ENCODE measurements at regions not wholly inside any gene's neighbourhood (a gene's known extent, or its start where the extent isn't known, plus 50 kb on each side); places are given as distances from the start of the nearest gene placed in this dataset.
"Not testable (repeated sequence)": the region's sequence is repeated elsewhere in the genome, so short reads cannot be mapped to it uniquely, and the experiment has no call there.

DNA sequence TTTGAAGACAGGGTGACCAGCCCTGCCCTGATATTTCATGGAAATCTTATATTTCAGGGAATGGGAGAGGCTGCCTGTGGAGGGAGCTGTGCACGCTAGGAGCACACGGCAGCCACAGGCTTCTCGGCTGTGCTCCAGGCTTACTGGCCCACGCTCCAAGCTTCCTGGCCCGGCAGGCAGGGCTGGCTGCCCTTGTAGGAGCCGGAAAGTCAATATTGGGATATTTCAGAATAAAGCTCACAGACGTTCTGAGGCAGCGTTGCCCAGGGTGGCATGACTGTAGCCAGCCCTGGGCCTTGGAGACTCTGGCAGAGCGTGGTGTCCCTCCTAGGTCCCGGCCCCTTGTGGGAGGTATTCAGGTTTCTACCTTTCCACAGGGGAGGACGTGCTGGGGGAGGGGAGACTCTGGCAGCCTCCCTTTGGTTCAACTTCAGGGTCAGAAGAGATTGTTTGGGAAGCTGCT is 95.6 kb downstream of the NPIPB11 start:
- DNase-seq (ENCODE audit: low spot score): no peak

DNA sequence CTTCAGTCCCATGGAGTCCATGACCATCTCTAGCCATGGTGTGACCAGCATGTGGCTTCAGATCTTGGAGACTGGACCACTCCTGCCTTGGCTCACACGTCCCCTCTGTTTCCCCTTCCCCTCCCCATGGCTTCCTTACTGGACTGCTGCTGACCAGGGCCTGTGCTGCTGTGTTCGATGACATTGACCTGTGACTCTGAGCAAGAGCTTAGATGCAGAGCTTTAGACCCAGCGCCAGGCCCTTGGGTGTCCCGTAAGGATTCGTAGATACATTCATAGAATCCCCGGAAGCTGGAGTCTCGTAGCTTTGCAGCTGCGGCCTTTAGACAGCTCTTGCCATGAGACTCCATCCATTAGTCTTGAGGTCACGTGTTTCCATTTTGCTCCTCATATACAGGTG is 96.3 kb downstream of the NPIPB11 start:
- not testable (repeated sequence) for DNase-seq (ENCODE audit: low spot score)

DNA sequence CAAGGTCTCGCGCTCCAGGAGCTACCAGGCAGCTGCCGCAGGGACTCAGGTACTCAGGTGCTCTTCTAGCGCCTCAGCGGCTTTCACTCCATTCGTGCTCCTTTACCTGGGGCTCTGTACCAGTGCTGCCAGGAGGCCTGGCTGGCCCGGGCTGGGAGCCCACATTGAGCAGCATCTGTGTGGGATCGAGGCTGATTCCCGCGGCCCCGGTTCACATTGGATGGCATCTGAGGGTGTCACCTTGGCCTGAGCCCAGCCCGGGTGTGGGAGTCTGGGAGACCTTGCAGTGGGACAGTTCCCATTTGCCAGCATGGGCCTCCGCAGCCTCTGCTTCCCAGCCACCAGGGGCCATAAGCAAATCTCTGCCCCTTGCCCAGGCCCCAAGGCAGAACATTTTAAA is 96.9 kb downstream of the NPIPB11 start:
- not testable (repeated sequence) for DNase-seq (ENCODE audit: low spot score)

DNA sequence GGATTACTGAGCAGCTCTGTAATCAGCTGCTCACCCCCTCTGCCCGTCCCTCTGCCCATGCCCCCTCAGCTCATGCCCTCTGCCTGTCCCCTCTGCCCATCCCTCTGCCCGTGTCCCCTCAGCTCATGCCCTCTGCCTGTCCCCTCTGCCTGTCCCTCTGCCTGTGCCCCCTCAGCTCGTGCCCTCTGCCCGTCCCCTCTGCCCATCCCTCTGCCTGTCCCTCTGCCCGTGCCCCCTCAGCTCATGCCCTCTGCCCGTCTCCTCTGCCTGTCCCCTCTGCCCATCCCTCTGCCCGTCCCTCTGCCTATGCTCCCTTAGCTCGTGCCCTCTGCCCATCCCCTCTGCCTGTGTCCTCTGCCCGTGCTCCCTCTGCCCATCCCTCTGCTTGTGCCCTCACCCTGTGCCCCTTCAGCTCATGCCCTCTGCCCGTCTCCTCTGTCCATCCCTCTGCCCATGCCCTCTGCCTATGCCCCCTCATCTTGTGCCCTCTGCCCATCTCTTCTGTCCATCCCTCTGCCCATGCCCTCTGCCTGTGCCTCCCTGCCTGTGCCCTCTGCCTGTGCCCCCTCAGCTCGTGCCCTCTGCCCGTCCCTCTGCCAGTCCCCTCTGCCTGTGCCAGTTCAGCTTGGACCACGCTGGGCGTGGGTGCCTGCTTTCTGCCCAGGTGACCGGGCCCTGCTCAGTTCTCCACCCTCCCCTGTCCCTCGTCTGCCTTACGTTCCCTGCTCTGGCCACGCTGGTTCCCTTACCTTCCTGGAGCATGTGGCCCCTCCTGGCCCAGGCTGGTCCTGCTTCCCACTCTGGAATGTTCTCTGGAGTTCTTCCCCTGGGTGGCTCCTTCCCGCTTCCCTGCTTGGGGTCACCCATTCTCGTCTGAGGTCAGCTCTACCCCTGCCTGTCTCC is 97.6 kb downstream of the NPIPB11 start:
- DNase-seq (ENCODE audit: low spot score): no peak

DNA sequence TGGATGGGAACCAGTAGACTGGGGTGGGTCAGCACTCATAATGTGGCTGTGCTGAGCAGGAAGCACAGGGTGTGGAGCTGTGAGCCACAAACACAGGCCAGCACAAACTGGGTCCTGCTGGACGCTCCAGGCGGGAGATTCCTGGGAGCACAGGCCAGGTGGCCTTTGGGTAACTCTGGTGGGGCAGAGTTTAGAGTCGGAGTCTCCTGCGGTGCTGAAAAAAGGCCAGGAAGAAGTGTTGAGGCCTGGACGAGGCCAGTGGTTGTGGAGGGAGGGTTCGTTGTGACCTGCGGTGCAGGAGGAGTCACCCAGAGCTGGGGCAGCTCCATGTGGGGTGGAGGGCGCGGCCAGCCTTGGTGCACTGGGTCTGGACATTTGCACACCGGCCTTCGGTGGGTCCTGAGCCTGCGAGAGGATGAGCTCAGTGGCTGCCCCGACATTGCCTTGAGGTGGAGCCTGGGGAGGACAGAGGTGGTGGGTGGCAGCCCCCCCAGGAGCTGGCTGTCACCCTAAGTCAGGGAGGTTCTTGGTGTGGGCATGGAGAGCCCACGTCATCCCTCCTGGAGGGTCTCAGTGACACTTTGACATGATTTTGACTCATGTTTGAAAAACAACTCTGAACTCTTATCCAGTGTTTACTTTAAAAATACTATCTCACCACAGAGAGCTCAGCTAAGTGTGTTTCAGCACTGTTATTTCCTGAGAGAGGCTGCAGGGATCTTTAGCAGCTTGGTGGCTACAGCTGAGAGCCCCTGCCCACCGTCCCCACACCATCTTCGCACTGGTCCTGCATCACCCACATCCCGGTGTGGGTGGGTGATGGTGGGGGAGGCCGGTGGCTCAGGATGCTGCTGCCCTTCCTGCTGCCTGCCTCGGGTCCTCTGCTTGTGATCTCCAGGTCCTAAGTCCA is 98.7 kb downstream of the NPIPB11 start:
- no peak for DNase-seq (ENCODE audit: low spot score)

DNA sequence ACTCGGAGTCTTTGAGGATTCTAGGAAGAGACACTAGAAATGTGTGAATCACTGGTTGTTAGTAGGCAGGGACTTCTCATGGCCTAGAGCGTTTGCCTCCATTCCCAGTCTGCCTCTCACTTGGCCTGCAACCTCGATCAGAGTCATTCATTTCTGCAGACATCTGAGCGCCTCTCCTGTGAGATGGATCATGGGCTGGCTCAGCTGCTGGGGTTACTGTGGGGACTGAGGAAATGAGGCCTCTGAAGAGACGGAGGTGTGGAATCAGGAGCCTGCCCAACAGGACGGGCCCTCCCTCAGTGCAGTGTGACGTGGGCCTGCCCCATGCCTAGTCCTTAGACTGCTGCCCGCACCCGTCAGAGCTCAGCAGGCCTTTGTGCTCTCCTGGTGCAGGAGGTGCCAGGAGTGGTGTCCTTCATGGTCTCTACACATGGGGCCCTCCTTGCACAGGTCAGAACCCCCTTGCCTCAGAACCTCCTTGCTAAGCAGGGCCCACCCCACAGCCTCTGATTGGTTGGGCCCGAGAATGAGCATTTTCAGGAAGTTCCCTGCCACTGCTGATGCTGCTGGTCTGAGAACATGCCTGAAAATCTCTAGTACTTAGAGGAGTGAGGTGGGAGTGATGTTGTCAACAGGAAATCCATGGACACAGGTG is 99.4 kb downstream of the NPIPB11 start:
- no peak for DNase-seq (ENCODE audit: low spot score)

DNA sequence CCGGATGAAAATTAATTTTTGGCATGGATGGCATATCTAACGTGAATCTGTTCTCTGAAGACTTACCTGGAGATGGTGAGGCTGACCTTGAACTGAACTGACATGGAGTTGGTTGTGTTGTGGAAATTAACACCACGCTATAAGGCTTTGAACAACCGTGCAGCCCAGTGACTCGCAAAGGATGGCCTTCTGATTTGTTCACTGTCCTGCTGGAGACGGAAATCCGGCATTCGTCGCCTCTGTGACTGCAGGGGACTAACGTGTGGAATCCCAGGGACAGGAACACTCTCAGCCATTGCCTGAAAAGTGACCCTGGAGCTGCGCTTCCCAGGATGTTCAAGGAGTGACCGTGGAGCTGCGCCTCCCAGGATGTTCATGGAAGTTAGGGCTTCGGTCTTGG is 100.3 kb downstream of the NPIPB11 start:
- DNase-seq (ENCODE audit: low spot score): no peak

DNA sequence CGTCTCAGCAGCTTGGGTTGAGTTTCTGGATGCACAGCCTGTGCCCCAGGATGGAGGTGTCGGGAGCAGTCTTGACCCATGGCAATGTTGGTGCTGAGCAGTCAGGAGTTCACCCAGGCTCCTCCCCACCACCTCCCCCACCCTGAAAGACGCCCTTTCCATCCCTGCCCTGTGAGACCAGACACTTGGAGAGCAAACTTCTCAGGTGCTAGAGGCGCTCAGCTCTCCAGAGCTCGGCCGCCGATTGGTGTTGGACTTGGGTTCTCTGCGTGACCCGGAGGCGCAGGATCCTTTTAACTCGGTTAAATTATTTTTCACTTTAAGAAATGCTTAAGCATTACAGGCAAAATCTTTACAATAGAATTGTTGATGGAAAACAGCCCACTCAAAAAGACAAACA is 101.5 kb downstream of the NPIPB11 start:
- not testable (repeated sequence) for DNase-seq (ENCODE audit: low spot score)

DNA sequence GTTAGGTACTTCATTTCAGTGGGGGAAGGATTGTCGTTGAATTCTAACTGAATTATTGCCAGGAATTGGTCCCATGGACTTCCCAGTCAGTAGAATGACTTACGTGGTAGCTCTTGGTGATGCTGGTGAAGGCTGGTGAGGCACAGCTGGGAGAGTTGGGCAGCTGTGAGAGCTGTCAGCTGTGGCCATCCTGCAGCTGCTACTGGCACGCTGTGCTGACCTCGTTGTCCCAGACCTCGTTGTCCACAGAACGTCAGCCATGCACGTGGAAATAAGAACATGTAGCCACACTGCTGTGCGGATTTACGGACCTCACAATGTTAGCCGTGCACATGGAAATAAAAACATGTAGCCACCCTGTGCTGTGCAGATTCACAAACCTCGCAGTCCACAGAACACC is 102.3 kb downstream of the NPIPB11 start:
- DNase-seq (ENCODE audit: low spot score): no peak

DNA sequence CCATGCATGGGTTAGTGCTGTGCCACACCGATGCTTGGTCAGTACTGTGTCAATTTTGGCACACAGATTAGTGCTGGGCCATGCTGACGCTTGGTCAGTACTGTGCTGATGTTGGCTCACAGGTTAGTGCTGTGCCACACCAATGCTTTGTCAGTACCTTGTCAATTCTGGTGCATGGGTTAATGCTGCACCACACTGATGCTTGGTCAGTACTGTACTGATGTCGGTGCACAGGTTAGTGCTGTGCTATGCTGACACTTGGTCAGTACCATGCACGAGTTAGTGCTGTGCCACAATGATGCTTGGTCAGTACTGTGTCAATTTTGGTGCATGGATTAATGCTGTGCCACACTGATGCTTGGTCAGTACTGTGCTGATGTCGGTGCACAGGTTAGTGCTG is 103.0 kb downstream of the NPIPB11 start:
- DNase-seq (ENCODE audit: low spot score): no peak

DNA sequence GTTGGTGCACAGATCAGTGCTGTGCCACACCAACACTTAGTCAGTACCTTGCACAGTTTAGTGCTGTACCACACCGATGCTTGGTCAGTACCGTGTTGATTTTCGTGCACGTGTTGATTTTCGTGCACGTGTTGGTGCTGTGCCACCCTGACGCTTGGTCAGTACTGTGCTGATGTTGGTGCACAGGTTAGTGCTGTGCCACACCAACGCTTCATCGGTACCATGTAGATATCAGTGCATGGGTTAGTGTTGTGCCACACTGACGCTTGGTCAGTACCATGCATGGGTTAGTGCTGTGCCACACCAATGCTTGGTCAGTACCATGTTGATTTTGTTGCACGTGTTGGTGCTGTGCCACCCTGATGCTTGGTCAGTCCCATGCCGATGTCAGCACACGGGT is 103.5 kb downstream of the NPIPB11 start:
- DNase-seq (ENCODE audit: low spot score): no peak

DNA sequence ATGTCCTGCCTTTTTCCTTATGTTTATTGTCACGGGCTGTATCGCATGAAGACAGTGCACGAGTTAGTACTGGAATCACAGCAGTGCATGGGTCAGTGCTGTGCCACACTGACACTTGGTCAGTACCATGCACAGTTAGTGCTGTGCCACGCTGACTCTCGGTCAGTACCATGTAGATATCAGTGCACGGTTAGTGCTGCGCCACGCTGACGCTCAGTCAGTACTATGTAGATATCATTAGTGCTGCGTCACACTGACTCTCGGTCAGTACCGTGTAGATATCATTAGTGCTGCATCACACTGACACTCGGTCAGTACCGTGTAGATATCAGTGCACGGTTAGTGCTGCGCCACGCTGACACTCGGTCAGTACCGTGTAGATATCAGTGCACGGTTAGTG is 104.1 kb downstream of the NPIPB11 start:
- not testable (repeated sequence) for DNase-seq (ENCODE audit: low spot score)

DNA sequence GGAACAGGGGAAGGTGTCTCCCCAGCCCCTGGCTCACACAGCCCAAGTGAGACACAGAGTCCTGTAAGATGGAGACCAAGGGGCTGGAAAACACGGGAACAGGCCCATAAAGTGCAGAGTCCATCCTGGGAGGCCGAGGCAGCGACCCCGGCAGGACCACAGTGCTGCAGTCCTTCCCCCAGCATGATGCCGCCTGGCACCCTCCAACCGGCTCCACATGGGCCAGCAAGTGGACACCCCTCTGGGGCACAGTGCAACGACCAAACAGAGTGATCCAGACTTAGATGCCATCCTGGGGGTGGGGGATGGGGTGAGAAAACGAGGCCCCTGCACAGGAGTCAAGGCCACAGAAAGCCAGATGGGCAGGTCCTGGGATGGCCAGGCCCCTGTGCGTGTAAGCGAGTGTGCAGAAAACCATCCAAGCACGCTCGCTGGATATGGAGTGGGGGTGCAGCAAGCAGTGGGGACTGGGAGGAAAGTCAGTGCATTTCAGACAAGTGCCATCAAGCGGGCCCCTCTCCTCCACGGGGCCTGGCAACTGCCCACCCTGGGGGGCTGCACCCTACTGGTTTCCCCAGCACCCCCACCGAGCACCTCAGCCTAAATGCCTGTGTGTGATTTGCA is 104.7 kb downstream of the NPIPB11 start:
- not testable (repeated sequence) for DNase-seq (ENCODE audit: low spot score)

DNA sequence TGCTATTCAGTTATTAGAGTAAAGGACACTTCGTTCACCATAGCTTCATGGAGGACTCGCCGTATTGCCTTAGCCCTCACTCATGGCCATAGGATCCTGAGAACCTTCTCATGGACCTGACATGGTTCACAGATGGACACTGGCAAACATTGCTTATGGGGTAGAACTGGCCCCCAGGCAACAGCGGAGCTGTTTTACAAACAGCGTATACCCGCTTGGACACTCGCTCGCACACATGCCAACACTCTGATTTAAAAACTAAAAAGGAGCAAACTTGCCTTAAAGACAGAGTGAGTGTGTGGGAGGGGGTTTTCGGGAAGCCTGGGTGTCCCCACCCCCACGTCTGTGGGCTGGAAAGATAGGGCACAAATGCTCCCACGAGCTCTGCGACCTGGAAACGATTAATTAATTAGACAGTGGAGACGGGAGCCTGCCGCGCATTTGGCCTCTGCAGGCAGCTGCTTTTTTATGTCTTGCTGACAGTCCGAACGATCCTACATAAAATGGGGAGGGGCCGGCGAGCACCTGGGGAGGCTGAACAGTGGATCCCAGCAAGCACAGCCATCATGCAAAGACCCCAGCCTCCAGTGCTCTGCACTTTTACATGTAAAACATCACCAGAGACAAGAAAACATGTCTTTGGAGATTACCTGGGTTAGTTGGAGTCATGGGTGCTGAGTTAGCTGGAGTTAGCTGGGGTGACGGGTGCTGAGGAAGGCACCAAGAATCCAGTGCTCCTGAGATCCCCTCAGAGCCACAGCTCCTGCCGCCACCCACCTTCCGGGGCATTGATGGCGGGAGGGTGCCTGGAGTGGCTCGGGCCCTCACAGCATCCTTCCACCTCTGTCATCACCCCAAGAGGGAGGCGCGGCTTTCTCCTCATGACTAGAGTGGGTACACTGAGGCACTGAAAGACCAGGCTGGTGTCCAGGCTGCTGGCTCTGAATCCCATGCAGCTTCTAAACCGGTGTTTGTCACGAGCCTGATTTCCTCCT is 105.7 kb downstream of the NPIPB11 start:
- DNase-seq (ENCODE audit: low spot score): not testable (repeated sequence)

DNA sequence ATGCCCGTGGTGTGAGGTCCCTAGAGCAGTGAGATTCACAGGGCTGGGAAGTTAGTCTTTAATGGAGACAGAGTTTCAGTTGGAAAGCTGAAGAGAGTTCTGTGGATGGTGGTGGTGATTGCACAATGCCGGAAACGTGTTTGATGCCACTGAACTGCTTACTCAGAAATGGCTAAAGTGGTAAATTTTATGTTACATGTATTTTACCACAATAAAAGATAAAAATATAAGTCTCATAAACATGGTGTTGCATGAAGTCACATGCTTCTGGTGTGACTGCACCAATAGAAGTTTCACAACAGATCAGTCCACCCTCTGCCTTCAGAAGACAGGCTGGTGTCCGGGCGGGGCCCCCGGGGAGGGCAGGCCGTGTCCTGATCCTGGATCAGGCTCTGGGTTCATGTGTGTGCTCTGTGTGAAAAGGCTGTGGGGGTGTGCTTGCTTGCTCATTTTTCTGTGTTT is 106.5 kb downstream of the NPIPB11 start:
- not testable (repeated sequence) for DNase-seq (ENCODE audit: low spot score)

DNA sequence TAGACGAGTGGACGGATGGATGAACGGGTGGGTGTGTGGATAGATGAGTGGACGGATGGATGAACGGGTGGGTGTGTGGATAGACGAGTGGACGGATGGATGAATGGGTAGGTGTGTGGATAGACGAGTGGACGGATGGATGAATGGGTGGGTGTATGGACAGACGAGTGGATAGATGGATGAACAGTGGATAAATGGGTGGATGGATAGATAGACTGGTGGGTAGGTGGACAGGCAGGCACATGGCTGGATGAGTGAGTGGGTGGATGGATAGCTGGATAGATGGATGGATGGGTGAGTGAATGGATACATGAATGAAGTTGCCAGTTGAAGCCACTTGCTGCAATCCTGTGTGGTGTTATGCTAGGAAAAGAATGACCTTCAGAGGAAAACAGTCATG is 107.5 kb downstream of the NPIPB11 start:
- not testable (repeated sequence) for DNase-seq (ENCODE audit: low spot score)

DNA sequence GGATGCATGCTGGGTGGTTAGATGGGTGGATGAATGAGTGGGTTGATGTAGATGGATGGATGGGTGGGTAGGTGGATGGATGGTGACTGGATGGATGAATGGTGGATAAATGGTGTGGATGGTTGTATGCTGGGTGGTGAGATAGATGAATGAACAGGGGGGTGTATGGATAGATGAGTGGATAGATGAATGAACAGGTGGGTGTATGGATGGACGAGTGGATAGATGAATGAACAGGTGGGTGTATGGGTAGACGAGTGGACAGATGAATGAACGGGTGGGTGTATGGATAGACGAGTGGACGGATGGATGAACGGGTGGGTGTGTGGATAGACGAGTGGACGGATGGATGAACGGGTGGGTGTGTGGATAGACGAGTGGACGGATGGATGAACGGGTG is 108.2 kb downstream of the NPIPB11 start:
- DNase-seq (ENCODE audit: low spot score): not testable (repeated sequence)

DNA sequence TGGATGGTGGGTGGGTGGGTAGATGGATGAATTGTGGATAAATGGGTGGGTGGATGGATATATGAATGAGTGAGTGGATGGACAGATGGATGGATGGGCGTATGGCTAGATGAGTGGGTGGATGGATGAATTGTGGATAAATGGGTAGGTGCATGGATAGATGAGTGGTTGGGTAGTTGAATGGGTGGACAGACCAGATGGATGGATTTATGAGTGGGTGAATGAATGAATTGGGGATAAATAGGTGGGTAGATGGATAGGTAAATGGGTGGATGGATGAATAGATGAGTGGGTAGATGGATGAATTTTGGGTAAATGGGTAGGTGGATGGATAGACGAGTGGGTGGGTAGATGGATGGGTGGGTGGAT is 108.7 kb downstream of the NPIPB11 start:
- not testable (repeated sequence) for DNase-seq (ENCODE audit: low spot score)

DNA sequence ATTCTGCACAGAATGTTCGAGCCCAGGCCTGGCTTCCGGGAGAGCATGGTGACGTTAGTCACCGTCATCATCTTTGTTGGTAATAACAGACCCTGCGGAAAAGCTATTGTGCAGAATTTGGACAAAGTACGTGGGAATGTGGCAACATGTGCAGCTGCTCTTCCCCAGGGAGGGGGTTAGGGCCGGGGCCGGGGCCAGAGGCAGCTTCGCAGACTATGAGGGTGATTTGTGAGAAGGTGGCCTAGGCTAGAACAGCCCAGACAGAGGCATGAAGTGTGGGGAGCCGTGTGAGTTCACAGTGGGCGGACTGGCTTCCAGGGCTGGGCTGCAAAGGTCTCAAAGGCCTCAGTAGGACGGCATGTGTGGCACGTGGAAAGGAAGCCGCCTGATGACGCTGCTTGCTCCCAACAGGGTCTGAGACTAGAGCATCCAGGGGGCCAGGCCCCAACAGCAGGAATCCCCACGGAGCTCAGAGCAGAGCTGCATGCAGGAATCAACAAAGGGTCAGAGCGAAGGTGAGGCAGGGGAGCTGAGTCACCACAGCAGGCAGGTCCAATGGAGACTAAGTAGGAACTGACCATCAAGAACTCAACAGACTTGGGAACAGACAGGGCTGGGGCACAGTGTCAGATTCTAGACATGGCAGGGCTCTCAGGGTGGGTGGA is 109.2 kb downstream of the NPIPB11 start:
- not testable (repeated sequence) for DNase-seq (ENCODE audit: low spot score)

All from HT-29 (cell line).